HEK293 (cell line): ENCODE measurements at regions not wholly inside any gene's neighbourhood (a gene's known extent, or its start where the extent isn't known, plus 50 kb on each side); places are given as distances from the start of the nearest gene placed in this dataset.

Source experiments
- CTCF ChIA-PET: fragments of 350-600 bp; formaldehyde crosslinking; extraction: SDS; loops from one replicate; lab custom pipeline; 2021; ENCODE audit warnings: antibody characterized with exemption; lab: Yijun Ruan, JAX
- POLR2A ChIA-PET: fragments of 300-600 bp; formaldehyde crosslinking; extraction: SDS; loops from one replicate; lab custom pipeline; 2020; ENCODE audit warnings: antibody characterized with exemption, inconsistent platforms; lab: Yijun Ruan, JAX
- H3K27ac ChIP-seq: fragments of 200-500 bp; sonication (Bioruptor generic); 2 replicates; pipeline ENCODE4 v1.5.1; 2014; ENCODE audit warnings: low read depth, low read length, control low read depth, inconsistent platforms; ENCODE audit errors: extremely low read depth
- H3K36me3 ChIP-seq, 2 experiments: fragments of 200-500 bp in 1 of 2; sonication (Bioruptor generic) in 1 of 2; 1 replicate in 1 of 2; 2 replicates in 1 of 2; pipeline ENCODE4 v1.5.1; 2014 to 2017; ENCODE audit warnings: inconsistent platforms in 2 of 2, low read length in 2 of 2; ENCODE audit not compliant: control insufficient read depth in 2 of 2, insufficient read depth in 1 of 2
- H3K4me1 ChIP-seq: fragments of 200-500 bp; sonication (Bioruptor generic); 2 replicates; pipeline ENCODE4 v1.5.1; 2014; ENCODE audit warnings: mild to moderate bottlenecking, low read length, inconsistent platforms; ENCODE audit not compliant: control insufficient read depth, insufficient read depth
- H3K4me3 ChIP-seq: 2 replicates; pipeline ENCODE4 v1.5.1; 2011; ENCODE audit warnings: low read depth, mild to moderate bottlenecking, control low read depth, low read length, moderate library complexity
- H3K9me3 ChIP-seq: fragments of 200-500 bp; sonication (Bioruptor generic); 2 replicates; pipeline ENCODE4 v1.5.1; 2014; ENCODE audit warnings: low read depth, low read length, inconsistent platforms; ENCODE audit not compliant: control insufficient read depth, insufficient read depth
- PRDM10 ChIP-seq: fragments of 450-650 bp; formaldehyde crosslinking; IDR thresholded peaks from 2 replicates; pipeline ENCODE4 v1.5.1; 2016; ENCODE audit warnings: missing biosample characterization, missing genetic modification characterization
- PRDM2 ChIP-seq: fragments of 450-650 bp; formaldehyde crosslinking; IDR thresholded peaks from 2 replicates; pipeline ENCODE4 v1.5.1; 2016; ENCODE audit warnings: missing biosample characterization, missing genetic modification characterization, borderline replicate concordance
- SCRT1 ChIP-seq: fragments of 450-650 bp; formaldehyde crosslinking; IDR thresholded peaks from 2 replicates; pipeline ENCODE4 v1.5.1; 2016; ENCODE audit warnings: missing biosample characterization, missing genetic modification characterization, borderline replicate concordance
- SP3 ChIP-seq: fragments of 450-650 bp; formaldehyde crosslinking; IDR thresholded peaks from 2 replicates; pipeline ENCODE4 v1.5.1; 2016; ENCODE audit warnings: missing biosample characterization, missing genetic modification characterization
- ZBTB21 ChIP-seq: fragments of 450-650 bp; formaldehyde crosslinking; IDR thresholded peaks from 2 replicates; pipeline ENCODE4 v1.5.1; 2017; ENCODE audit warnings: missing biosample characterization, missing genetic modification characterization
- ZBTB8A ChIP-seq: fragments of 450-650 bp; formaldehyde crosslinking; IDR thresholded peaks from 2 replicates; pipeline ENCODE4 v1.5.1; 2016; ENCODE audit warnings: missing biosample characterization, missing genetic modification characterization
- ZFP37 ChIP-seq: fragments of 450-650 bp; formaldehyde crosslinking; IDR thresholded peaks from 2 replicates; pipeline ENCODE4 v1.5.1; 2016; ENCODE audit warnings: missing biosample characterization, missing genetic modification characterization
- ZNF311 ChIP-seq: fragments of 450-650 bp; formaldehyde crosslinking; IDR thresholded peaks from 2 replicates; pipeline ENCODE4 v1.5.1; 2017; ENCODE audit warnings: missing biosample characterization, missing genetic modification characterization, borderline replicate concordance
- ZNF426 ChIP-seq: fragments of 450-650 bp; formaldehyde crosslinking; IDR thresholded peaks from 2 replicates; pipeline ENCODE4 v1.5.1; 2017; ENCODE audit warnings: missing biosample characterization, missing genetic modification characterization, mild to moderate bottlenecking, inconsistent platforms, moderate library complexity
- ZNF433 ChIP-seq: fragments of 450-650 bp; formaldehyde crosslinking; IDR thresholded peaks from 2 replicates; pipeline ENCODE4 v1.5.1; 2016; ENCODE audit warnings: missing biosample characterization, missing genetic modification characterization, low read depth
- ZNF449 ChIP-seq: fragments of 450-650 bp; formaldehyde crosslinking; IDR thresholded peaks from 2 replicates; pipeline ENCODE4 v1.5.1; 2017; ENCODE audit warnings: missing biosample characterization, mild to moderate bottlenecking, missing genetic modification characterization, moderate library complexity
- ZNF473 ChIP-seq: fragments of 450-650 bp; formaldehyde crosslinking; IDR thresholded peaks from 2 replicates; pipeline ENCODE4 v1.5.1; 2017; ENCODE audit warnings: missing biosample characterization, missing genetic modification characterization
- ZNF513 ChIP-seq: fragments of 450-650 bp; IDR thresholded peaks from 2 replicates; pipeline ENCODE4 v1.5.1; 2018; ENCODE audit warnings: missing biosample characterization, missing genetic modification characterization
- ZNF677 ChIP-seq: fragments of 450-650 bp; IDR thresholded peaks from 2 replicates; pipeline ENCODE4 v1.5.0; 2018; ENCODE audit warnings: missing biosample characterization, mild to moderate bottlenecking, missing genetic modification characterization, moderate library complexity

GRCh38 chr5:164967354-164967753 lies 1461.9 kb downstream of the MAT2B start:
- ChIA-PET POLR2A (no interaction called here), CTCF (no interaction called here)
- H3K4me1 ChIP-seq = no peaks in the 10 kb centered on the region
- no peak overlapping the region for H3K4me3 ChIP-seq
- no peaks in the 10 kb centered on the region for H3K9me3 ChIP-seq
- TF ChIP-seq PRDM2 = no peak
- no peak for TF ChIP-seq ZNF513 (tag by site-specific recombination)
- no peak overlapping the region for H3K27ac ChIP-seq
- H3K36me3 ChIP-seq = no peaks in the 10 kb centered on the region

- Histone ChIP-seq H3K27ac (no peak overlapping the region), H3K36me3 (no peaks in the 10 kb centered on the region), H3K4me1 (no peaks in the 10 kb centered on the region), H3K4me3 (no peak overlapping the region), H3K9me3 (no peaks in the 10 kb centered on the region)
- POLR2A ChIA-PET = no interaction called here
- CTCF ChIA-PET = no interaction called here
- TF ChIP-seq SCRT1 (tag by site-specific recombination) (no peak), ZBTB21 (tag by site-specific recombination) (no peak), PRDM10 (tag by site-specific recombination) (no peak), ZNF677 (no peak), ZNF473 (tag by site-specific recombination) (no peak), ZBTB8A (tag by site-specific recombination) (no peak), ZNF449 (tag by site-specific recombination) (no peak), SP3 (tag by site-specific recombination) (no peak), ZNF426 (tag by site-specific recombination) (no peak), ZNF311 (tag by site-specific recombination) (no peak), ZFP37 (tag by site-specific recombination) (no peak), ZNF433 (tag by site-specific recombination) (no peak)
Measured at GRCh38 chr5:164972973-164973372, 1467.6 kb downstream of the MAT2B start.
